ENCODE measurements at regions not wholly inside any gene's neighbourhood (a gene's known extent, or its start where the extent isn't known, plus 50 kb on each side); places are given as distances from the start of the nearest gene placed in this dataset.

- peaks cover 1% of the 10 kb centered on the region for H3K9me3 Mint-ChIP-seq (ENCODE audit: low read depth)
- no peak overlapping the region for H3K27ac Mint-ChIP-seq (ENCODE audit: unreplicated experiment)
Observed at GRCh38 chr5:158397278-158397677, 538.3 kb upstream of the CLINT1 start.

GRCh38 chr5:158394102-158394501 is 535.2 kb upstream of the CLINT1 start:
- DNase-seq (ENCODE audit: low spot score) = no peak
- TF ChIP-seq CTCF (IDR thresholded peaks at IDR 0.05) = no peak
- H3K27ac Mint-ChIP-seq (ENCODE audit: unreplicated experiment) = no peak overlapping the region
- H3K4me1 Mint-ChIP-seq (ENCODE audit: low read depth) = peaks cover 15% of the 10 kb centered on the region
- H3K9me3 Mint-ChIP-seq (ENCODE audit: low read depth) = no peaks in the 10 kb centered on the region
- H3K4me3 Mint-ChIP-seq (ENCODE audit: unreplicated experiment) = no peak overlapping the region
- H3K27me3 Mint-ChIP-seq (ENCODE audit: low read depth) = no peaks in the 10 kb centered on the region
- H3K36me3 Mint-ChIP-seq (ENCODE audit: low read depth) = no peaks in the 10 kb centered on the region

More at GRCh38 chr5:158397278-158397677, 538.3 kb upstream of the CLINT1 start:
- no peaks in the 10 kb centered on the region for H3K36me3 Mint-ChIP-seq (ENCODE audit: low read depth)
- DNase-seq (ENCODE audit: low spot score) = no peak
- H3K4me1 Mint-ChIP-seq (ENCODE audit: low read depth) = peaks cover 11% of the 10 kb centered on the region
- no peak overlapping the region for H3K4me3 Mint-ChIP-seq (ENCODE audit: unreplicated experiment)
- no peaks in the 10 kb centered on the region for H3K27me3 Mint-ChIP-seq (ENCODE audit: low read depth)
- no peak for TF ChIP-seq CTCF (IDR thresholded peaks at IDR 0.05)

GRCh38 chr5:158393457-158393856 is 534.5 kb upstream of the CLINT1 start:
- H3K9me3 Mint-ChIP-seq (ENCODE audit: low read depth) = no peaks in the 10 kb centered on the region
- peaks cover 15% of the 10 kb centered on the region for H3K4me1 Mint-ChIP-seq (ENCODE audit: low read depth)
- no peaks in the 10 kb centered on the region for H3K36me3 Mint-ChIP-seq (ENCODE audit: low read depth)
- no peak overlapping the region for H3K27ac Mint-ChIP-seq (ENCODE audit: unreplicated experiment)
- H3K4me3 Mint-ChIP-seq (ENCODE audit: unreplicated experiment) = no peak overlapping the region
- no peaks in the 10 kb centered on the region for H3K27me3 Mint-ChIP-seq (ENCODE audit: low read depth)
- TF ChIP-seq CTCF (IDR thresholded peaks at IDR 0.05) = no peak
- DNase-seq (ENCODE audit: low spot score) = no peak

GRCh38 chr5:158392753-158393152 is 533.8 kb upstream of the CLINT1 start:
- Mint-ChIP-seq H3K4me3 (ENCODE audit: unreplicated experiment) (no peak overlapping the region), H3K4me1 (ENCODE audit: low read depth) (peaks cover 15% of the 10 kb centered on the region), H3K27ac (ENCODE audit: unreplicated experiment) (no peak overlapping the region), H3K36me3 (ENCODE audit: low read depth) (no peaks in the 10 kb centered on the region), H3K27me3 (ENCODE audit: low read depth) (no peaks in the 10 kb centered on the region), H3K9me3 (ENCODE audit: low read depth) (no peaks in the 10 kb centered on the region)
- TF ChIP-seq CTCF (IDR thresholded peaks at IDR 0.05) = no peak
- no peak for DNase-seq (ENCODE audit: low spot score)

GRCh38 chr5:158390577-158390976 is 531.6 kb upstream of the CLINT1 start:
- H3K27me3 Mint-ChIP-seq (ENCODE audit: low read depth) = no peaks in the 10 kb centered on the region
- no peak for DNase-seq (ENCODE audit: low spot score)
- H3K4me3 Mint-ChIP-seq (ENCODE audit: unreplicated experiment) = no peak overlapping the region
- peaks cover 22% of the 10 kb centered on the region for H3K4me1 Mint-ChIP-seq (ENCODE audit: low read depth)
- peak overlapping the region; percentile 60 for H3K27ac Mint-ChIP-seq (ENCODE audit: unreplicated experiment)
- H3K36me3 Mint-ChIP-seq (ENCODE audit: low read depth) = no peaks in the 10 kb centered on the region
- peaks cover 2% of the 10 kb centered on the region for H3K9me3 Mint-ChIP-seq (ENCODE audit: low read depth)
- no peak for TF ChIP-seq CTCF (IDR thresholded peaks at IDR 0.05)
